ENCODE measurements at regions not wholly inside any gene's neighbourhood (a gene's known extent, or its start where the extent isn't known, plus 50 kb on each side); places are given as distances from the start of the nearest gene placed in this dataset.
"Not testable (repeated sequence)": the region's sequence is repeated elsewhere in the genome, so short reads cannot be mapped to it uniquely, and the experiment has no call there.

GRCh38 chr3:25155652-25156471 lies 272.2 kb upstream of the RARB start:
- no peak for DNase-seq

GRCh38 chr3:25156626-25157025 lies 271.4 kb upstream of the RARB start:
- no peak for DNase-seq

- no peak for DNase-seq
Measured at GRCh38 chr3:25165306-25165705, 262.8 kb upstream of the RARB start.

DNA sequence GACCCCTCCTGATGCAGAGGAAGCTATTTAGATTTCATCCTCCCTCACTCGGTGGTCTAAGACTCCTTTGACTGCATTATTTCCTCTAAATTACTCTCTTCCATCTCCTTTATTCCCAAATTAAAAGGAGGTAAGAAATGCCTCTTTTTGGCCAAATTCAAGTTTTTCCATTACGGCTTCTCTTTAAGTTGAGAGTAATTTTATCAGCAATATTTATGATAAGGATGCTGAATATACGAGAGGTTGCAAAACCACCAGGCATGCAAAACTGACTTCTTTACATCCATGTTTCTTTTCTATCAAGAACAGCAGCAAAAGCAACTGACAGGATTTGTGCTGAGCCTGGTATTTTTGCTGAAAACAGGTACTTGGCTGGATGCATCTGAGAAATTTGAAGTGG lies 262.0 kb upstream of the RARB start:
- no peak for DNase-seq

DNA sequence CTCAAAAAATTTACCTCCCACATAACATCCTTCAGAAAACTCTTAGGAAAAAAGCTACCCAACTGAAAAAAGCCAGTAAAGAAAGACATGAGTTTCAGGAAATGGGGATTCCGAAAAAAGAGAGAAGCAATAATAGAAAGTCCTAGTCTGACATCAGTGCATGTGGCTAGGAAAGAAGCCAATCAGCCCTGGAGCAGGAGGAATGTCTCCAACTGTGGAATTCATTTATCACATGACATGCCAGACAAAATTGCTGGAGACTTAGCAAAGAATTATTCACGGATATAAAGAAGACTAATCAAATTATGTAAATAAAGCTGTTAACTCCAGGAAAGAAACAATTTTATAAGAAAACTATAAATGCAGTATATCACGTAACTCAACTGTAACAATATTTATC lies 258.9 kb upstream of the RARB start:
- no peak for DNase-seq

- no peak for DNase-seq
Measured at GRCh38 chr3:25170021-25170420, 258.0 kb upstream of the RARB start.

GRCh38 chr3:25171118-25171807 lies 256.8 kb upstream of the RARB start:
- DNase-seq = no peak

DNA sequence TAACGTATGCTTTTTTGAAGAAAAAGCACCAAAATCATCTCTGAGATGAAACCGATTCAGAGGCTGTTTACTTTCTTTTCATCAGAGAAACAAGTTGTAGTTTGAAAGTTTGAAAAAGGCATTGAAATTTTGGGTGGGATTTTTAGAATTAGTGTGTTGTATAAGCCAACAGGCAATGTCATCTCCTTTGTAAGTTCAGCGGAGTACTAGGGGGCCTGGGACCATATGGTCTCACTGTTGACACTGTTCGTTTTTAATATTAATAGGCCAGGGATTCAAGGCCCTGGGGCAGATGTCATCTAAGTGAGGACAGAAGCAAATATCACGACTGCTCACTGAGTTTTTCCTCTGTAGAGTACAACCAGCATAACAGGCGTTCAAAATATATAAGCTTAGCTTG lies 256.2 kb upstream of the RARB start:
- DNase-seq = no peak

GRCh38 chr3:25173606-25174005 lies 254.5 kb upstream of the RARB start:
- no peak for DNase-seq

GRCh38 chr3:25174251-25174650 lies 253.8 kb upstream of the RARB start:
- no peak for DNase-seq

- no peak for DNase-seq
Measured at GRCh38 chr3:25177041-25177440, 251.0 kb upstream of the RARB start.

- no peak for DNase-seq
Measured at GRCh38 chr3:25178672-25179071, 249.4 kb upstream of the RARB start.

DNA sequence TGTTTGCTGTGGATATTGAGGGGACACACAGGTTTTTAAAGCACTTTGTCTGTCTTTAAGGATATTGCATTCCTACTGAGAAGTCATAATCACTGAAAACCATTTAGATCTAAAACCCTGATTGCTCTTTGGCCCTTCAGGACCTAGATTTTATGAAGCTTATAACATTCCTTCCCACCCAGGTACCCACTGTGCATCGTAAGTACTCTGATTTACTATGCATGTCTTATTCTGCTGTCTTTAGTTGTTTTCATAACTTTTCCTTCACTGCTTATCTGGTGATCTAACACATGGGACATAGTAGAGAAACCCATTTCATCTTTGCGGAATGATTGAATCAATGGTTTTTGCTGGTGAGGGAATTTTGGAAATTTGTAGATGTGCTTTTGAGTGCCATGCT lies 247.0 kb upstream of the RARB start:
- DNase-seq = no peak

DNA sequence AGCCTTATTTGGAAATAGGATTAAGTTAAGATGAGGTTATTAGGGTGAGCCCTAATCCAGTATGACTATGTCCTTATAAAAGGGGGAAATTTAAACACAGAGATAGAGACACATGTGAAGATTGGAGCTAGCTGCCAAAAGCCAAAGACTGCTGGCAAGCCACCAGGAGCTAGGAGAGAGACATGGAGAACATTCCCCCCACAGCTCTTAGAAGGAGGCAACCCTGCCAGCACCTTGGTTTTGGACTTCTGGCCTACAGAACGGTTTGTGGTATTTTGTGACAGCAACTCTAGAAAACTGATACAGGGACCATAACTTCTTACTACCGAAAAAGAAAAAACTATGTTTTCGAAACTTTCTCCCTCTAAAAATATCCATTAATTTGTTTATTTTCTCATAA lies 245.3 kb upstream of the RARB start:
- no peak for DNase-seq

DNA sequence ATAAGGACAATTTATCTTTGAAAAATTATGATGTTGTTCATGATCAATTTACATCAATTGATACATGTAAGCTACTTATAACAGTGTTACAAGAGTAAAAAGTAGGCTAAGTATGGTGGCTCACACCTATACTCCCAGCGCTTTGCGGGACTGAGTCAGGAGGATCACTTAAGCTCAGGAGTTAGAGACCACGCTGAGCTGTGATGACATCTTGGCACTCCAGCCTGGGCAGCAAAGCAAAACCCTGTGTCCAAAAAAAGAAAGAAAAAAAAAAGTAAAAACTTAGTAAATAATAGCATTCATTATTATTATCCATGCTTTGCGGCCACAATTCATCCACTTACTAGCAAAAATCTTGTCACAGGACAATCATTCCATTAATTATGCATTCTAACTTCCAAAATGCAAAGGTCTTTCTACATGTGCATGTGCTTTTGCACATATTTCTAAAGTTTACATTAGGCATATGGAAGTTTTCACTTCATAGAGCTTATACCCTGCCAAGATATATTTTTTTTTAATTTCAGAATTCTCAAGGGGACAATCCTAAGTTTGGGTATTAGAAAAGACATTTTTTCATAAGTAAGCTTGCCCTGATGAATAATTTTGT lies 243.3 kb upstream of the RARB start:
- no peak for DNase-seq

DNA sequence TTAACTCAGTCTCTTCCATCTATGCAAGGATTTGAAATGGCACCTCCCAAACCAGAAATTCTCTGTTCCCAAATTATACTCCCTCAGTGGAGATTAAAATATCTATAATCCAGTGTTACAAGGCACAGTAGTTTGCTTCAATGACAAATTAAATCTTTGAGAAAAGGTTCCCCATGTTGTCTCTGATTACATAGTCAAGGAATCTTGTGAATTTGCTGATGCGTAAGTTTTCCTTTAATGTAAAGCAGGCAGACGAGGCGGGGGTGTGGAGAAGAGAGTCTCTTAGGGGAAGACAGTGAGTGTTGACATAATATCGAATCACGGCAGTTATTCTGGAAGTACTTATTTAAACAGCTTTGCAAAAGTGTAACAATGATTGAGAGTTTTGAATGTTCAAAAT lies 236.4 kb upstream of the RARB start:
- no peak for DNase-seq

- DNase-seq = not testable (repeated sequence)
Measured at GRCh38 chr3:25199567-25199966, 228.5 kb upstream of the RARB start.

DNA sequence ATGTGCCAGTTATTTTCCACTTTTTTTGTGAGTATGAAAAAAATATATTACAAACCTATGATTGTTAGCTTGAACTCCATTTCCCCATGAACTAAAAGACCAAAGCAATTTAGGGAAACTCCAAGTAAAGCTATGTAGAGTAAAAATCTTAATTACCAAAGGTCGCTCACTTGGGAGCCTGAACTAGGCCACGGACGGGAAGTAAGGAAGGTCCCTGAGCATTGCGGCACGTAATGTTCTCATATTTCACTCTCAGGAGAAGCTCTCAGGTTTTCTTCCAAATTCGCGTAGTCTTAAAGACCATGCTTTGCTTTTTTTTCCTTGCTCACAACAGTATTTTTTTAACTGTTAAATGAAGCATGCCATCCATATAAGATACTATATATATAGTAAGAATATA lies 215.3 kb upstream of the RARB start:
- no peak for DNase-seq

- DNase-seq = no peak
Measured at GRCh38 chr3:25214034-25214433, 214.0 kb upstream of the RARB start.

DNA sequence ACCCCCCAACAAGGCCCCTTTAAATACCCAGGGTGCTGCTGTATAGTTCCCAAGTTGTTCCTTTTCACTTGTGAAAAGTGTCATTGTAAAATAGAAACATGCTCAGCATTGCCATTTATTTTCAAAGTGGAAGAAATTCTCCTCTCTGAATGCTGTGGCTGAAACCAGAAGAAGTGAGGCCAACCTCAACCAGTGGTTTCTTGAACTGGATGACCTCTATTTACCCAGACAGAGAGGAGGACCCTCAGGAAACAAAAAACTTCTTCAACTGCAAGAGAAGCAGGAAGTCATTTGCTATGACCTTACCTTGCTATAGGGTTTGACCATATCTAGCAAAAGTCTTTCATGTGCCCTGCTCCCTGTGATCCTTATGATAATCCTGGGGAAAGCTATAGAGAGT lies 209.7 kb upstream of the RARB start:
- no peak for DNase-seq

- no peak for DNase-seq
Measured at GRCh38 chr3:25226747-25227146, 201.3 kb upstream of the RARB start.

DNA sequence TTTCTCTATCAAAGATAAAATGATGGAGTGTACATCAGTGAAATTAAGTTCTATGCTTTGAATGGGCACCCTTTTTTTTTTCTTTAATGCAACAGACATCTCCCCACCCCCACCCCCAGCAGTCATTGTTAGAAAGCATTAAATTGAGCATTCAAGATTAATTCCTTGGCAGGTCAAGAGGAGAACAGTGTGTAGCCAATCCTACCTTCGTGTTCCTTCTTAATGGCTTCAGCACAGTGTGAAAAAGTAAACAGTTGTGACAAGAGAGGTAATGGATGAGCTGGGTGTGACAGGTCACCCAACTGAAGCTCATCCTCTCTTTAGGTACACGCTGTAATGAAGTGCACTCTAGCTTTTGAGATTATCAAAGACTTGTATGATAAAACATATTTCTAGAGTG lies 198.5 kb upstream of the RARB start:
- no peak for DNase-seq

DNA sequence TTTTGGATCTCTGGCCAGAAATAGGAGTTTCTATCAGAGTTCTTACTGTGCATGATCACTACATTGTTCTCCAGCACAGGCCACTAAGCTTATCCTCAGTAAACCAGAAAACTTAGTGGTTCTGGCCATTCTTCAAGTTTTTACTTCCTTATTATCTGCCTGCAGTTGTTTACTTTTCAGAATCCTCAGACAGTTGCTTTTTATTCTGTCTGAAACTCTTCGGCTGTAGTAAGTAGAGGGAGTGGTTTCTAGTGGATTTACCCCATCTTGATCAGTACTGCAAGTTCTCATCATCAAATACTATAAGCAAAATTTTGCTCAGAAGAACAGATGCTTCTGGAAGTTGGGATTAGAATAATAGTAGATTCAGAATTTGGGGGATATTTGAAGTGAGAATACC lies 193.0 kb upstream of the RARB start:
- no peak for DNase-seq

- no peak for DNase-seq
Measured at GRCh38 chr3:25235466-25235865, 192.6 kb upstream of the RARB start.
